Aorta (tissue), 5 donors: ENCODE measurements at regions not wholly inside any gene's neighbourhood (a gene's known extent, or its start where the extent isn't known, plus 50 kb on each side); places are given as distances from the start of the nearest gene placed in this dataset.
"Not testable (repeated sequence)": the region's sequence is repeated elsewhere in the genome, so short reads cannot be mapped to it uniquely, and the experiment has no call there.

Source experiments
- ATAC-seq: fragments of 200-7000 bp; cut with Tn5 transposase; one replicate; pipeline ENCODE4 v1.9.1; 2022; ENCODE audit warnings: moderate library complexity; ENCODE audit not compliant: low FRiP score
- DNase-seq, 2 donors: peaks; one replicate each; pipeline ENCODE4 v3.0.0-alpha.2; 2020
- H3K27ac ChIP-seq, 2 donors: one replicate each; pipeline ENCODE4 v1.5.1; 2013; ENCODE audit warnings: low read length in 2 of 2, mild to moderate bottlenecking in 2 of 2, moderate library complexity in 2 of 2, control low read depth in 1 of 2, inconsistent platforms in 1 of 2, low read depth in 1 of 2
- H3K27me3 ChIP-seq, 2 donors: one replicate each; pipeline ENCODE4 v1.6.1; 2013; ENCODE audit warnings: control low read depth in 1 of 2, low read length in 1 of 2, mild to moderate bottlenecking in 1 of 2, moderate library complexity in 1 of 2; ENCODE audit not compliant: insufficient read depth in 2 of 2, control insufficient read depth in 1 of 2
- H3K36me3 ChIP-seq, 2 donors: one replicate each; pipeline ENCODE4 v1.6.1; 2013; ENCODE audit warnings: control low read depth in 1 of 2, low read length in 1 of 2, mild to moderate bottlenecking in 1 of 2; ENCODE audit not compliant: insufficient read depth in 2 of 2, control insufficient read depth in 1 of 2
- H3K4me1 ChIP-seq, 2 donors: one replicate each; pipeline ENCODE4 v1.6.1; 2013; ENCODE audit warnings: low read length in 2 of 2, control low read depth in 1 of 2, mild to moderate bottlenecking in 1 of 2, moderate library complexity in 1 of 2; ENCODE audit not compliant: insufficient read depth in 2 of 2, control insufficient read depth in 1 of 2
- H3K4me3 ChIP-seq, 2 donors: one replicate each; pipeline ENCODE4 v1.5.1; 2013; ENCODE audit warnings: low read length in 2 of 2, control low read depth in 1 of 2, mild to moderate bottlenecking in 1 of 2
- H3K9me3 ChIP-seq: one replicate; pipeline ENCODE4 v1.6.1; 2013; ENCODE audit warnings: mild to moderate bottlenecking, low read length; ENCODE audit not compliant: control insufficient read depth
- WGBS, 2 donors: extraction: QIAGEN DNeasy Blood & Tissue Kit; methylation state at CpG; one replicate each; pipeline ENCODE4 v1.1.7; 2013; 5-methylcytosine and 5-hydroxymethylcytosine counted together
- intact Hi-C, 2 donors: fragments of 100-400 bp; cut with DNase I; formaldehyde crosslinking; loops; one replicate each; pipeline versions ENCODE4 v1.14.2 to v1.15.0; 2022
- donor health status: healthy with polysubstance abuse.
- donor health status: Bipolar disorder and iron deficiency.
- donor health status: DM: no; HTN: no; CAD: no.
- donor health status: DM: no; HTN: no; CAD: no.
- donor health status: DM: yes; HTN: yes; CAD: no.

DNA sequence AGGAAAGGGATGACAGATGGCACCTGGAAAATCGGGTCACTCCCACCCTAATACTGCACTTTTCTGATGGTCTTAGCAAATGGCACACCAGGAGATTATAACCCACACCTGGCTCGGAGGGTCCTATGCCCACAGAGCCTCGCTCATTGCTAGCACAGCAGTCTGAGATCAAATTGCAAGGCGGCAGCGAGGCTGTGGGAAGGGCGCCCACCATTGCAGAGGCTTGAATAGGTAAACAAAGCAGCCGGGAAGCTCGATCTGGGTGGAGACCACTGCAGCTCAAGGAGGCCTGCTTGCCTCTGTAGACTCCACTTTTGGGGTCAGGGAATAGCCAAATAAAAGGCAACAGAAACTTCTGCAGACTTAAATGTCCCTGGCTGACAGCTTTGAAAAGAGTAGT lies 622.7 kb upstream of the ZNF804A start:
- H3K27me3 ChIP-seq, H3K9me3 ChIP-seq, H3K36me3 ChIP-seq, intact Hi-C loops, H3K4me1 ChIP-seq, H3K4me3 ChIP-seq, ATAC-seq, DNase-seq, H3K27ac ChIP-seq: not testable (repeated sequence)
- 91 to 97% methylated on average over 8 of the region's 8 CpGs for WGBS, 2 donors

DNA sequence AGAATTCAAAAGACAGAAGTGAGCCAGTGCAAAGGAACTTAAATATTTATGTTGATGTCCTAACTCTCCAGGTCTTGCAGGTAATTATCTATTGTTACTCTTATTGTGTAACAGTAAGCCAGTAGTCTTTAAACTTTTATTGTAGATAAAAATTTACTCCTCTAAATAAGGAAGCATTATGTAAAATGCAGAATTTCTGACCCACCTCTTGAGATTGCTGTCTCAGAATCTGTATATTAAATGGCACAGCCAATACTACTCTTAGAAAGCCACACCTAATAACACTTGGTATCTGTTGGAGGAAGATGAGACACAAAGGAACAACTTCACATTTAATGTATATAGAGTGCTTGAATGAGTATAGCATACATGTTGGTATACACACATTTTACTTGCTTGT lies 613.5 kb upstream of the ZNF804A start:
- H3K27me3 ChIP-seq, result no peaks in the 10 kb centered on the region
- no peak for ATAC-seq
- intact Hi-C loops, result no loop called here
- no peak overlapping the region for H3K4me3 ChIP-seq
- DNase-seq, result no peak
- no peaks in the 10 kb centered on the region for H3K9me3 ChIP-seq
- H3K27ac ChIP-seq, result no peak overlapping the region
- no peaks in the 10 kb centered on the region for H3K4me1 ChIP-seq
- H3K36me3 ChIP-seq, result no peaks in the 10 kb centered on the region

DNA sequence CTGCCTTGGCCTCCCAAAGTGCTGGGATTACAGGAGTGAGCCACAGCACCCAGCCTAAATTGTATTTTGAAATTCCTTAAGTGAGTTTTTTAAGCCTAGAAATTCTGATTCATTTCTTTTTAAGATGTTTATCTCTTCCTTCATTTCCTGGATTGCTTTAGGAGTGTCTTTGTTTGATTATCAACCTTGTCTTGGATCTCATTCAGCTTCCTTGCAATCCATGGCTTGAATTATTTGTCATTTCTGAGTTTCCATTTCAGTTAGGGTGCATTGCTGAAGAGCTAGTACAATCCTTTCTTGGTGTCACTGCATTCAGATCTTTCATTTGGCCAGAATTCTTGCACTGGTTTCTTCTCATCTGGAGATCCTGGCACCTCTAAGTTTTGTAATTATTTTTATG lies 606.4 kb upstream of the ZNF804A start:
- intact Hi-C loops, result no loop called here
- Histone ChIP-seq H3K9me3 (no peaks in the 10 kb centered on the region), H3K36me3 (no peaks in the 10 kb centered on the region), H3K4me3 (no peak overlapping the region), H3K27ac (no peak overlapping the region), H3K4me1 (no peaks in the 10 kb centered on the region), H3K27me3 (no peaks in the 10 kb centered on the region)
- DNase-seq (no peak), ATAC-seq (no peak)

DNA sequence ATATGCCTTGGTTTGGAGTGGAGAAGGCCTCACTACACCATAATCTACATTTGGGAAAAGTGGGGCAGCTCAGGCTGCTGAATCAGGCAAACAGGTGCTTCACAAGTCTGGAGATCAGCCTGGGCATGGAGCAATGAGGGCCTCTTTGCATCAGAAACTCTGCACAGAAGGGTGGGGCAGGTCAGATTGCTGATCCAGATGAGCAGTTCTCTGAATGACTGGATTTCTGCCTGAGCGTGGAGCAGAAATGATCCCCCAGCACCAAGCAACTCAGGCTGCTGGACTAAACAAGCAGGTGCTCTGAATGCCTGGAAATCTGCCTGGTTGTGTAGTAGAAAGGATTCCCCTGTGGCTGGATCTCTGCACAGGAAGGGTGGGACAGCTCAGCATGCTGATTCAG lies 605.3 kb upstream of the ZNF804A start:
- H3K4me3 ChIP-seq, result no peak overlapping the region
- H3K27me3 ChIP-seq, result peaks cover 0 to 1% of the 10 kb centered on the region in 2 donors
- no peak for DNase-seq
- WGBS, 2 donors, result 95 to 100% methylated on average over 1 of the region's 1 CpG
- no peaks in the 10 kb centered on the region for H3K4me1 ChIP-seq
- H3K9me3 ChIP-seq, result no peaks in the 10 kb centered on the region
- no peak for ATAC-seq
- no peaks in the 10 kb centered on the region for H3K36me3 ChIP-seq
- H3K27ac ChIP-seq, result no peak overlapping the region
- intact Hi-C loops, result no loop called here

DNA sequence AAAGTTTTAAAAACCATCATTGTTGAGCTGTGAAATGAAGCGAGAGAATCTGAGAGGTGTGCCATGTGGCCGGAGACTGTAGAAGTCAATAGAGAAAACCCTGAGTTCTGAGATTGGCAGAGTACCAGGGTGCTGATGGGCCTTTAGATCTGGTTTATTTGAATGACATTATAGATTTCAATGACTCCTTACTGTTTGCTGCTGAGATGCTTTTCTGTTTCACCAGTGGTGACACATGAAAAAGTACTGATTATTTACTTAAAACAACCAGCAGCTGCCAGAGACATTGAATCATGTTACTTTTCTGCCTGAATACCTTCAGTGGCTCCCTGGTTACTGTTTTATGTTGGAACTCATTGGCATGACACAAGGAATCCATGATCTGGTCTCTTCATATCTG lies 602.7 kb upstream of the ZNF804A start:
- intact Hi-C loops, result no loop called here
- H3K4me1 ChIP-seq, result no peaks in the 10 kb centered on the region
- no peaks in the 10 kb centered on the region for H3K9me3 ChIP-seq
- DNase-seq (no peak), ATAC-seq (no peak)
- no peak overlapping the region for H3K27ac ChIP-seq
- H3K4me3 ChIP-seq, result no peak overlapping the region
- H3K36me3 ChIP-seq, result no peaks in the 10 kb centered on the region
- H3K27me3 ChIP-seq, result peaks cover 0 to 2% of the 10 kb centered on the region in 2 donors
- WGBS, 2 donors, result 87 to 89% methylated on average over 2 of the region's 2 CpGs

DNA sequence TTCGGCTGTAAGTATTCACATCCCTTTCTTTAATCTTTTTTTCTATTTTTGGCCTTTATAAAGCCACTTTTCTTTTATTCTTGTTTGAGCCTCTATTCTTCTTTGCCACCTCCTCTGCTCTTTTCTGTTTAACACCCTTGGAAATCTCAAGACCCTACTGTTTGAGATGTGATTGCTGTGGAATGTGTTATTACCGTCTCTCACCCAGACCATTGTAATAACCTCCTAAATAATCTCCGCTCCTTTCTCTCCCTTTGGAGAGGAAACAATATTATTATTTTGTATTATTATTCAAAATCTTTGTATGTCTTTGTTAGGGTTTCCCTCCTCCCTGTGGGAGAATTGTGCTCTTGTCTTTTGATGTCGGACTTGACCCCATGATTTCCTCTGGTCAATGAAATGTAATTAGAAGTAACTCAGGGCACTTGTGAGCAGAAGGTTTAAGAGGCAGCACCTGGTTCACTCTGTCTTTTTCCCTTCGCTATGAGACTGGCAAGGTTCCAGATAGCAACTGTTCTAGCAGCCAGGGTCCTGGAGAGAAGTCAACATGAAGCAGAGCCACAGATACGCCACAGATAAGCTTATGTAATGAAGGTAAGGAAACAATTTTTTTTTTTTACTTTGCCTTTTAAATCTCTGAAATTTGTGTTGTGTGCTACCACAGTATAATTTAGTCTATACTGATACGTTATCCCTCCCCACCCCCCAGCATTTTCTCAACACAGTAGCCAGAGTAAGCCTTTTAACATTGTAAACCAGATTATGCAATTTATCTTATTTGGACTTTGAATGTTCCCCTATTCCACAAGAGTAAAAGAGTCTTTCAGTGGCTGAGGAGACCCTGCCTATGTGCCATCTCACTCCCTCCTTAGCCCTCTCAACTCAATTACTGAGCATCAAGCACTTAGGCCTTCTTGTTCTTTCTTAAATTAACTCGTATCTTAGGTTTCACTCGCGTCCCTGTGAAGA lies 601.2 kb upstream of the ZNF804A start:
- H3K9me3 ChIP-seq, result no peaks in the 10 kb centered on the region
- no peak overlapping the region for H3K4me3 ChIP-seq
- no peaks in the 10 kb centered on the region for H3K4me1 ChIP-seq
- 78 to 84% methylated on average over 10 of the region's 10 CpGs for WGBS, 2 donors
- no peak overlapping the region for H3K27ac ChIP-seq
- no peaks in the 10 kb centered on the region for H3K36me3 ChIP-seq
- H3K27me3 ChIP-seq, result peaks cover 0 to 2% of the 10 kb centered on the region in 2 donors
- intact Hi-C loops, result no loop called here
- DNase-seq, result no peak
- no peak for ATAC-seq

DNA sequence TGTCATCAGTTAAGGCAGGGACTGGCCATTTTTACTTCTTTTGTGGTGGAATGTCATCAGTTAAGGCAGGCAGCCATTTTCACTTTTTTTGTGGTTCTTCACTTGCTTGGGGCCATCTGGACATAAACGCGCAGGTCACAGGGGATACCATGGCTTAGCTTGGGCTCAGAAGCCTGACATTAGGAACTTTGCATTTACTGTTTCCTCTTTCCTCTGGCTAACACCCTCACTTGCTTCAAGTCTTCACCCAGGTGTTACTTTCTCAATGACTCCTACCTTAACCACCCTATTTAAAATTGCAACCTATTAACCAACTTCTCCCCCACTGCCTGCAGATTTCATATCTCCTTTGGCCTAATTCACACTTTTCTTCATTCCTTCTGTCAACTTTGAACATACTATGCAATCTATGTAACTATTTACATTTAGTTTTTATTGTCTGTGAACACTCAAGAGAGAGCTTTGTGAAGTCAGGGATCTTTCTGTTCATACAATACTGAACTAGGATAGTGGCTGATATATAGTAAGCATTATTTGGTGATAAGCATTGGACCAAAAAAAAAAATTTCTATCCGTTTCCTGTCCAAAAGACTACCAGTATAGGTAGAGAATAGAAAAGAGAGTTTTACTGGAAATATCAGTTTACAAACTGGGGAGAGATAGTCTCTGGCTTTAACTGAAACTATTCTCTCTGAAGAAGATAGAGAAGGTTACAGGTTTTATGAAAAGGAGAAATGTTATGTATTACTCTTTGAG lies 600.1 kb upstream of the ZNF804A start:
- intact Hi-C loops, result no loop called here
- H3K9me3 ChIP-seq, result no peaks in the 10 kb centered on the region
- H3K4me3 ChIP-seq, result no peak overlapping the region
- 92 to 95% methylated on average over 3 of the region's 3 CpGs for WGBS, 2 donors
- no peak overlapping the region for H3K27ac ChIP-seq
- ATAC-seq, result no peak
- DNase-seq, result no peak
- peaks cover 0 to 2% of the 10 kb centered on the region in 2 donors for H3K27me3 ChIP-seq
- no peaks in the 10 kb centered on the region for H3K4me1 ChIP-seq
- H3K36me3 ChIP-seq, result no peaks in the 10 kb centered on the region

DNA sequence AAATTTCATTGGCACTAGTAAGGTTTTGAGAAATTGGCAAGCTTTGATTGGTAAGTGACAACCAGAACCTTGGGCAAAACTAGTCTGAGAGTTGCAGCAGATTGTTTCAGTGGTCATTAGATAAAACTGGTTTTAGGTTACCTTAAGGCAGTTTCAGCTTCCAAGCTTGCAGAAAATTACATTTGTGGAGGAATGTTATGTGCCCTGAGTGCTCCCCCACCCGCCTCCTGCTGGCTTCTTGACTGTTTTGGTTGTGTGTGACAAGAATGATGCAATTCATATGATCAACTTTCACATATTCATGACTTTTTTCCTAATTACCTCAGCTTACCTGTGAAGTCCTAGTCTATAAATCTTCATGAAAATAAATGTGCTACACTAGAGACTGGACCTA lies 599.5 kb upstream of the ZNF804A start:
- intact Hi-C loops, result no loop called here
- WGBS, 2 donors, result 30 to 43% methylated on average over 1 of the region's 1 CpG
- Histone ChIP-seq H3K36me3 (no peaks in the 10 kb centered on the region), H3K9me3 (no peaks in the 10 kb centered on the region), H3K27me3 (peaks cover 0 to 2% of the 10 kb centered on the region in 2 donors), H3K4me1 (no peaks in the 10 kb centered on the region), H3K4me3 (no peak overlapping the region), H3K27ac (no peak overlapping the region)
- DNase-seq (no peak), ATAC-seq (no peak)
